Suppressor macrophage treated with lipopolysaccharide for 4 hours (primary cell): ENCODE measurements at regions not wholly inside any gene's neighbourhood (a gene's known extent, or its start where the extent isn't known, plus 50 kb on each side); places are given as distances from the start of the nearest gene placed in this dataset.

Source experiments
- DNase-seq: peaks from one replicate; pipeline ENCODE4 v3.0.0-alpha.2; 2020

- no peak for DNase-seq
These were observed 381.4 kb upstream of the TGFBR2 start for GRCh38 chr3:30225021-30225420.

- DNase-seq: peak; percentile 89
These were observed 379.7 kb upstream of the TGFBR2 start for GRCh38 chr3:30226601-30227151.

- peak; percentile 74 for DNase-seq
These were observed 378.7 kb upstream of the TGFBR2 start for GRCh38 chr3:30227571-30228301.

GRCh38 chr3:30228302-30228631 lies 378.1 kb upstream of the TGFBR2 start:
- DNase-seq: no peak

- DNase-seq: peak; percentile 60
These were observed 374.9 kb upstream of the TGFBR2 start for GRCh38 chr3:30231277-30232141.

GRCh38 chr3:30232142-30232541 lies 374.3 kb upstream of the TGFBR2 start:
- DNase-seq: peak; percentile 41

- no peak for DNase-seq
These were observed 372.3 kb upstream of the TGFBR2 start for GRCh38 chr3:30233913-30234646.

- DNase-seq: no peak
These were observed 370.4 kb upstream of the TGFBR2 start for GRCh38 chr3:30236011-30236410.

- no peak for DNase-seq
These were observed 364.7 kb upstream of the TGFBR2 start for GRCh38 chr3:30241721-30242120.

GRCh38 chr3:30245858-30246622 lies 360.4 kb upstream of the TGFBR2 start:
- no peak for DNase-seq

- DNase-seq: peak; percentile 60
These were observed 358.0 kb upstream of the TGFBR2 start for GRCh38 chr3:30248423-30248822.

GRCh38 chr3:30252474-30252873 lies 353.9 kb upstream of the TGFBR2 start:
- no peak for DNase-seq

- no peak for DNase-seq
These were observed 352.6 kb upstream of the TGFBR2 start for GRCh38 chr3:30253832-30254231.

GRCh38 chr3:30256474-30256873 lies 349.9 kb upstream of the TGFBR2 start:
- DNase-seq: no peak

GRCh38 chr3:30258426-30259392 lies 347.7 kb upstream of the TGFBR2 start:
- no peak for DNase-seq

- DNase-seq: no peak
These were observed 346.7 kb upstream of the TGFBR2 start for GRCh38 chr3:30259730-30260129.

GRCh38 chr3:30260762-30261161 lies 345.6 kb upstream of the TGFBR2 start:
- DNase-seq: no peak

GRCh38 chr3:30263238-30263924 lies 343.0 kb upstream of the TGFBR2 start:
- DNase-seq: peak; percentile 61

- no peak for DNase-seq
These were observed 342.5 kb upstream of the TGFBR2 start for GRCh38 chr3:30263925-30264313.

GRCh38 chr3:30266524-30266923 lies 339.9 kb upstream of the TGFBR2 start:
- no peak for DNase-seq

- DNase-seq: no peak
These were observed 338.1 kb upstream of the TGFBR2 start for GRCh38 chr3:30268288-30268687.
